ENCODE measurements at regions not wholly inside any gene's neighbourhood (a gene's known extent, or its start where the extent isn't known, plus 50 kb on each side); places are given as distances from the start of the nearest gene placed in this dataset.

DNA sequence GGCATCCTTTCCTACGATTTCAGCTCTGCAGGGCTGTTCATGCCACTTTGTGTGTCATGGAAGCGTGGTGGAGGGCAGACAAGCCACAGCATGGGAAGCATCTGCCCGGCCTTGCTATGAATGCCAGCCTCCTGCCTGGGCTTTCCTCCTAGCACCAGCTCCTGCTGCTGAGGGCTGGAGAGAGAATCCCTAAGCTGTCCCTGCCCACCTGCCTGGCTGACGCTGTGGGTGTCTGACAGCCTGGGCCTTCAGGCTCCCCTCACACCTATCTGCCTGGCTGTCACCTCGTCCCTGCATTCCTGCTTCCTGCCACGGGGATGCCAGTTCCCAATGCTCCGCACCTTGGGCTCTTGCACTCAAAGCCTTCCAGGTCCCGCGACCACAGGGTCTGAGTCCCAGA is 606.5 kb upstream of the MGMT start:
- TF ChIP-seq, protein P1, sequence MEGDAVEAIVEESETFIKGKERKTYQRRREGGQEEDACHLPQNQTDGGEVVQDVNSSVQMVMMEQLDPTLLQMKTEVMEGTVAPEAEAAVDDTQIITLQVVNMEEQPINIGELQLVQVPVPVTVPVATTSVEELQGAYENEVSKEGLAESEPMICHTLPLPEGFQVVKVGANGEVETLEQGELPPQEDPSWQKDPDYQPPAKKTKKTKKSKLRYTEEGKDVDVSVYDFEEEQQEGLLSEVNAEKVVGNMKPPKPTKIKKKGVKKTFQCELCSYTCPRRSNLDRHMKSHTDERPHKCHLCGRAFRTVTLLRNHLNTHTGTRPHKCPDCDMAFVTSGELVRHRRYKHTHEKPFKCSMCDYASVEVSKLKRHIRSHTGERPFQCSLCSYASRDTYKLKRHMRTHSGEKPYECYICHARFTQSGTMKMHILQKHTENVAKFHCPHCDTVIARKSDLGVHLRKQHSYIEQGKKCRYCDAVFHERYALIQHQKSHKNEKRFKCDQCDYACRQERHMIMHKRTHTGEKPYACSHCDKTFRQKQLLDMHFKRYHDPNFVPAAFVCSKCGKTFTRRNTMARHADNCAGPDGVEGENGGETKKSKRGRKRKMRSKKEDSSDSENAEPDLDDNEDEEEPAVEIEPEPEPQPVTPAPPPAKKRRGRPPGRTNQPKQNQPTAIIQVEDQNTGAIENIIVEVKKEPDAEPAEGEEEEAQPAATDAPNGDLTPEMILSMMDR (IDR thresholded peaks at IDR 0.05): no peak
- TF ChIP-seq POLR2A (IDR thresholded peaks at IDR 0.05): no peak

Measured in uterus (tissue), 2 donors.